WTC11 (cell line): ENCODE measurements at regions not wholly inside any gene's neighbourhood (a gene's known extent, or its start where the extent isn't known, plus 50 kb on each side); places are given as distances from the start of the nearest gene placed in this dataset.

Source experiments
- CBFB ChIP-seq: sonication (generic); formaldehyde crosslinking; IDR thresholded peaks from 2 replicates; pipeline ENCODE4 v1.8.1; 2022; ENCODE audit warnings: mild to moderate bottlenecking, low read depth, missing genetic modification reagents
- CREM ChIP-seq: sonication (generic); formaldehyde crosslinking; IDR thresholded peaks from 2 replicates; pipeline ENCODE4 v1.8.1; 2022; ENCODE audit warnings: mild to moderate bottlenecking, missing genetic modification reagents, moderate library complexity
- ELF4 ChIP-seq: sonication (generic); formaldehyde crosslinking; IDR thresholded peaks from 2 replicates; pipeline ENCODE4 v1.8.1; 2022; ENCODE audit warnings: low read depth, mild to moderate bottlenecking, moderate library complexity, missing genetic modification reagents
- ETV6 ChIP-seq: sonication (generic); formaldehyde crosslinking; IDR thresholded peaks from 2 replicates; pipeline ENCODE4 v1.8.1; 2022; ENCODE audit warnings: mild to moderate bottlenecking, missing genetic modification reagents
- FOXP4 ChIP-seq: sonication (generic); formaldehyde crosslinking; IDR thresholded peaks from 2 replicates; pipeline ENCODE4 v1.8.0; 2022; ENCODE audit warnings: mild to moderate bottlenecking, missing genetic modification reagents
- JUN ChIP-seq: sonication (generic); formaldehyde crosslinking; IDR thresholded peaks from 2 replicates; pipeline ENCODE4 v1.8.0; 2023; ENCODE audit warnings: mild to moderate bottlenecking, missing genetic modification reagents
- NFYB ChIP-seq: sonication (generic); formaldehyde crosslinking; conservative IDR thresholded peaks from 2 replicates; pipeline ENCODE4 v1.8.0; 2022; ENCODE audit warnings: low read depth, missing genetic modification reagents
- NR2C2 ChIP-seq: sonication (generic); formaldehyde crosslinking; IDR thresholded peaks from 2 replicates; pipeline ENCODE4 v1.8.0; 2022; ENCODE audit warnings: mild to moderate bottlenecking, missing genetic modification reagents
- ZNF423 ChIP-seq: fragments of 250-450 bp; sonication (Bioruptor Pico); IDR thresholded peaks from 2 replicates; pipeline ENCODE4 v2.1.2; 2022; ENCODE audit warnings: mild to moderate bottlenecking, moderate library complexity
- TF ChIP-seq, protein P1 (sequence below): fragments of 200-600 bp; IDR thresholded peaks from 2 replicates; pipeline ENCODE4 v1.8.0; 2022; ENCODE audit warnings: antibody characterized with exemption
- TF ChIP-seq, protein P2 (sequence below): sonication (generic); formaldehyde crosslinking; IDR thresholded peaks from 2 replicates; pipeline ENCODE4 v1.8.1; 2022; ENCODE audit warnings: low read depth, mild to moderate bottlenecking, moderate library complexity, missing genetic modification reagents, borderline replicate concordance
- TF ChIP-seq, protein P3 (sequence below): sonication (generic); formaldehyde crosslinking; IDR thresholded peaks from 2 replicates; pipeline ENCODE4 v1.8.0; 2022; ENCODE audit warnings: mild to moderate bottlenecking, missing genetic modification reagents

DNA sequence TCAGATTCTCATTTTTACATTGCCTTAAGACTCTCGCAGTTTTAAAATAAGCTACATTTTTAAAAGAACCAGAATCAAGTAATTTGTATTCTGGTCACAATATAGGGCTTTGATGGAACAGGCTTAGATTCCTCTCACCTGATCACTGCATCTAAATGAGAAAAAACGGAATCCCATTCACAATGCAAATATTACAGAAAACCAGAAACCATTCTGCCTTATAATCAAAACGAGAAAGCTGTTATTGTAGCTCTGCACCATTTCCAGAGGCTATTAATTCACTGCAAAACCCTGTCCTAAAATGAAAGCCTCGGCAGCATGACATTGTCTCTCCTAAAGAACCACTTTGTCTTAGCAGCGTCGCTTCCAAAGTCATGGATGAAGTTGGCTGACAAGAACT, 116.1 kb upstream of the ZNF366 start:
- TF ChIP-seq, protein P1, sequence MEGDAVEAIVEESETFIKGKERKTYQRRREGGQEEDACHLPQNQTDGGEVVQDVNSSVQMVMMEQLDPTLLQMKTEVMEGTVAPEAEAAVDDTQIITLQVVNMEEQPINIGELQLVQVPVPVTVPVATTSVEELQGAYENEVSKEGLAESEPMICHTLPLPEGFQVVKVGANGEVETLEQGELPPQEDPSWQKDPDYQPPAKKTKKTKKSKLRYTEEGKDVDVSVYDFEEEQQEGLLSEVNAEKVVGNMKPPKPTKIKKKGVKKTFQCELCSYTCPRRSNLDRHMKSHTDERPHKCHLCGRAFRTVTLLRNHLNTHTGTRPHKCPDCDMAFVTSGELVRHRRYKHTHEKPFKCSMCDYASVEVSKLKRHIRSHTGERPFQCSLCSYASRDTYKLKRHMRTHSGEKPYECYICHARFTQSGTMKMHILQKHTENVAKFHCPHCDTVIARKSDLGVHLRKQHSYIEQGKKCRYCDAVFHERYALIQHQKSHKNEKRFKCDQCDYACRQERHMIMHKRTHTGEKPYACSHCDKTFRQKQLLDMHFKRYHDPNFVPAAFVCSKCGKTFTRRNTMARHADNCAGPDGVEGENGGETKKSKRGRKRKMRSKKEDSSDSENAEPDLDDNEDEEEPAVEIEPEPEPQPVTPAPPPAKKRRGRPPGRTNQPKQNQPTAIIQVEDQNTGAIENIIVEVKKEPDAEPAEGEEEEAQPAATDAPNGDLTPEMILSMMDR = no peak
- no peak for TF ChIP-seq FOXP4
- TF ChIP-seq ZNF423 = no peak
- TF ChIP-seq ETV6 (CRISPR knock-in tag) = no peak
- TF ChIP-seq NFYB (CRISPR knock-in tag) = no peak
- TF ChIP-seq, protein P2, sequence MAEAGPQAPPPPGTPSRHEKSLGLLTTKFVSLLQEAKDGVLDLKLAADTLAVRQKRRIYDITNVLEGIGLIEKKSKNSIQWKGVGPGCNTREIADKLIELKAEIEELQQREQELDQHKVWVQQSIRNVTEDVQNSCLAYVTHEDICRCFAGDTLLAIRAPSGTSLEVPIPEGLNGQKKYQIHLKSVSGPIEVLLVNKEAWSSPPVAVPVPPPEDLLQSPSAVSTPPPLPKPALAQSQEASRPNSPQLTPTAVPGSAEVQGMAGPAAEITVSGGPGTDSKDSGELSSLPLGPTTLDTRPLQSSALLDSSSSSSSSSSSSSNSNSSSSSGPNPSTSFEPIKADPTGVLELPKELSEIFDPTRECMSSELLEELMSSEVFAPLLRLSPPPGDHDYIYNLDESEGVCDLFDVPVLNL (CRISPR knock-in tag) = no peak
- TF ChIP-seq JUN (CRISPR knock-in tag) = no peak
- TF ChIP-seq CREM (CRISPR knock-in tag) = no peak
- TF ChIP-seq NR2C2 (CRISPR knock-in tag) = no peak
- TF ChIP-seq, protein P3, sequence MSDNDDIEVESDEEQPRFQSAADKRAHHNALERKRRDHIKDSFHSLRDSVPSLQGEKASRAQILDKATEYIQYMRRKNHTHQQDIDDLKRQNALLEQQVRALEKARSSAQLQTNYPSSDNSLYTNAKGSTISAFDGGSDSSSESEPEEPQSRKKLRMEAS (CRISPR knock-in tag) = no peak
- no peak for TF ChIP-seq ELF4
- no peak for TF ChIP-seq CBFB (CRISPR knock-in tag)
